ENCODE measurements at regions not wholly inside any gene's neighbourhood (a gene's known extent, or its start where the extent isn't known, plus 50 kb on each side); places are given as distances from the start of the nearest gene placed in this dataset.

- Histone ChIP-seq H3K4me2 (ENCODE audit: control insufficient read depth, insufficient read depth) (no peak overlapping the region), H4K20me1 (ENCODE audit: control insufficient read depth, insufficient read depth) (no peaks in the 10 kb centered on the region), H3K9me3 (replicated peaks; ENCODE audit: control insufficient read depth, insufficient read depth, low read length) (no peaks in the 10 kb centered on the region), H2AFZ (ENCODE audit: control insufficient read depth, low read depth, low read length) (no peak overlapping the region), H3K27me3 (replicated peaks in 1 of 2; ENCODE audit: control insufficient read depth in 2 of 2, insufficient read depth in 2 of 2, low read length in 1 of 2) (no peaks in the 10 kb centered on the region), H3K27ac (ENCODE audit: control insufficient read depth, insufficient read depth) (no peak overlapping the region), H3K36me3 (ENCODE audit: control insufficient read depth in 2 of 2, insufficient read depth in 2 of 2, low read length in 1 of 2) (no peaks in the 10 kb centered on the region), H3K4me1 (ENCODE audit: control insufficient read depth, insufficient read depth, low read length) (no peaks in the 10 kb centered on the region), H3K9ac (ENCODE audit: control insufficient read depth, insufficient read depth, low read length) (no peak overlapping the region), H3K4me3 (no peak overlapping the region), H3K79me2 (ENCODE audit: control insufficient read depth, insufficient read depth, low read length) (no peaks in the 10 kb centered on the region)
- ChIA-PET SMC1A (ENCODE audit: uncharacterized antibody, unreplicated experiment) (no interaction called here), CTCF (no interaction called here), RAD21 (ENCODE audit: unreplicated experiment) (no interaction called here), POLR2A (no interaction called here)
- in situ Hi-C loops (cut with MboI) (no loop called here), intact Hi-C loops (cut with micrococcal nuclease; ENCODE audit: unreplicated experiment) (no loop called here)
- TF ChIP-seq CREB1 (IDR thresholded peaks at IDR 0.05; ENCODE audit: low read depth): no peak
- TF ChIP-seq LARP7 (IDR thresholded peaks at IDR 0.05): no peak
- no peak for TF ChIP-seq EED (IDR thresholded peaks at IDR 0.05; ENCODE audit: low read depth)
- TF ChIP-seq, protein P1, sequence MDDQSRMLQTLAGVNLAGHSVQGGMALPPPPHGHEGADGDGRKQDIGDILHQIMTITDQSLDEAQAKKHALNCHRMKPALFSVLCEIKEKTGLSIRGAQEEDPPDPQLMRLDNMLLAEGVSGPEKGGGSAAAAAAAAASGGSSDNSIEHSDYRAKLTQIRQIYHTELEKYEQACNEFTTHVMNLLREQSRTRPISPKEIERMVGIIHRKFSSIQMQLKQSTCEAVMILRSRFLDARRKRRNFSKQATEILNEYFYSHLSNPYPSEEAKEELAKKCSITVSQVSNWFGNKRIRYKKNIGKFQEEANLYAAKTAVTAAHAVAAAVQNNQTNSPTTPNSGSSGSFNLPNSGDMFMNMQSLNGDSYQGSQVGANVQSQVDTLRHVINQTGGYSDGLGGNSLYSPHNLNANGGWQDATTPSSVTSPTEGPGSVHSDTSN (IDR thresholded peaks at IDR 0.05; ENCODE audit: insufficient replicate concordance, low read depth, low read length): no peak
- no peak for TF ChIP-seq BCL11A (IDR thresholded peaks at IDR 0.05; ENCODE audit: low read depth, low read length)
- no peak for TF ChIP-seq TBL1XR1 (IDR thresholded peaks at IDR 0.05; ENCODE audit: low read depth, low read length)
- TF ChIP-seq MTA3 (IDR thresholded peaks at IDR 0.05; ENCODE audit: borderline replicate concordance, low read length): no peak
- TF ChIP-seq IRF4 (IDR thresholded peaks at IDR 0.05; ENCODE audit: low read depth, low read length): no peak
- TF ChIP-seq NFIC (IDR thresholded peaks at IDR 0.05; ENCODE audit: low read depth, low read length): no peak
- TF ChIP-seq RCOR1 (conservative IDR thresholded peaks at IDR 0.05; ENCODE audit: low read depth, low read length): no peak
- TF ChIP-seq CBX5 (IDR thresholded peaks at IDR 0.05; ENCODE audit: low read depth): no peak
- TF ChIP-seq YY1 (IDR thresholded peaks at IDR 0.05; ENCODE audit: low read depth, low read length): no peak
- no peak for TF ChIP-seq POLR2A (IDR thresholded peaks at IDR 0.05; ENCODE audit: low read depth, low read length)
- TF ChIP-seq BHLHE40 (IDR thresholded peaks at IDR 0.05; ENCODE audit: borderline replicate concordance in 1 of 2, low read depth in 2 of 2, low read length in 1 of 2): no peak
- TF ChIP-seq EP300 (IDR thresholded peaks at IDR 0.05; ENCODE audit: borderline replicate concordance in 1 of 2, control insufficient read depth in 1 of 2, low read depth in 2 of 2, low read length in 2 of 2): no peak
- TF ChIP-seq FOS (IDR thresholded peaks at IDR 0.05; ENCODE audit: borderline replicate concordance, extremely low read depth, insufficient read length): no peak
- TF ChIP-seq ZNF622 (IDR thresholded peaks at IDR 0.05): no peak
- no peak for TF ChIP-seq ETV6 (conservative IDR thresholded peaks at IDR 0.05 in 1 of 2, IDR thresholded peaks at IDR 0.05 in 1 of 2; ENCODE audit: borderline replicate concordance in 1 of 2, low read depth in 1 of 2)
- no peak for TF ChIP-seq SPI1 (IDR thresholded peaks at IDR 0.05; ENCODE audit: borderline replicate concordance, insufficient read depth, low read depth, low read length)
- WGBS (ENCODE audit: insufficient coverage, insufficient replicate concordance, low lambda C conversion rate, missing lambda C conversion rate): 34% methylated on average over 6 of the region's 6 CpGs
- DNase-seq (ENCODE audit: low read depth, low spot score): no peak
- FAIRE-seq: no peak
- BruUV-seq (replicated peaks): no TSS peak
- no peak for ATAC-seq
Measured at GRCh38 chr5:85159395-85159794, 774.7 kb upstream of the EDIL3 start.
